Tibial artery (tissue), 4 donors: ENCODE measurements at regions not wholly inside any gene's neighbourhood (a gene's known extent, or its start where the extent isn't known, plus 50 kb on each side); places are given as distances from the start of the nearest gene placed in this dataset.

Experiments
- DNase-seq, 2 donors: peaks; one replicate each; pipeline ENCODE4 v3.0.0-alpha.2; 2019
- H3K27ac ChIP-seq, 2 donors: fragments of 200-600 bp; sonication (generic) in 1 of 2; 1 replicate in 1 of 2; 2 replicates in 1 of 2; pipeline ENCODE4 v1.5.1; 2018 to 2019; ENCODE audit warnings: mild to moderate bottlenecking in 1 of 2
- H3K27me3 ChIP-seq, 2 donors: fragments of 200-600 bp; sonication (generic) in 1 of 2; one replicate each; pipeline versions ENCODE4 v1.5.1 to v1.6.0; 2016 to 2019
- H3K36me3 ChIP-seq, 3 donors: fragments of 200-600 bp; sonication (generic) in 2 of 3; one replicate each; pipeline ENCODE4 v1.5.1; 2016 to 2019; ENCODE audit warnings: mild to moderate bottlenecking in 2 of 3
- H3K4me1 ChIP-seq, 4 donors: fragments of 200-600 bp; sonication (generic) in 2 of 4; 1 replicate in 3 of 4; 2 replicates in 1 of 4; pipeline ENCODE4 v1.5.1; 2016 to 2019
- H3K4me3 ChIP-seq, 2 donors: fragments of 200-600 bp; sonication (generic) in 1 of 2; 1 replicate in 1 of 2; 2 replicates in 1 of 2; pipeline ENCODE4 v1.5.1; 2018 to 2019; ENCODE audit warnings: mild to moderate bottlenecking in 2 of 2
- H3K9me3 ChIP-seq, 3 donors: fragments of 200-600 bp; sonication (generic) in 1 of 3; one replicate each; pipeline ENCODE4 v1.5.1; 2016 to 2019
- intact Hi-C: fragments of 100-400 bp; cut with DNase I; formaldehyde crosslinking; loops from one replicate; pipeline ENCODE4 v1.15.0; 2023; ENCODE audit warnings: low total_unique reads
- TF ChIP-seq, protein P1 (sequence below), 2 experiments: fragments of 200-600 bp in 1 of 2; fragments of 450-650 bp in 1 of 2; IDR thresholded peaks; one replicate each; pipeline ENCODE4 v1.5.1; 2017 to 2019; ENCODE audit warnings: antibody characterized with exemption in 2 of 2, mild to moderate bottlenecking in 1 of 2, moderate library complexity in 1 of 2

DNA sequence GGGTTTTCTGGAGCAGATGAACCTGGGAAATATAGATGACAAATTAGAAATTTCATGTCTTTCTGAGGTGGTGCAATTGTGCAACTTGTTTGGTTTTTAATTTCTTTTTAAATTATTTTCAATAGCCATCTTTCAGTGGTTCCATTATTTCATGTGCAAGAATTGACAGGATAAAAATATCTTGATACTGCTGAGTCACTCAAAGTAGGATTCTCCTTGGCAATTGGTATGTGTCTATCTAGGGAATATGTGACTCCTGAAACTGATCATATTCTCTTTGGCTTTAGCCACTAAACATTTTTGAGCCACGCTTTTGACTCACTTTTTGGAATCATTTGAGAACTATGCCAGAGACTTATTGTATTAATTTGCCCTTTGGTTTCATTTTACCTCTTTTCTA, 331.5 kb downstream of the KCNA4 start:
- Histone ChIP-seq H3K4me1 (peaks cover 0 to 5% (median 0%) of the 10 kb centered on the region in 4 donors), H3K27ac (no peak overlapping the region), H3K9me3 (no peaks in the 10 kb centered on the region), H3K36me3 (no peaks in the 10 kb centered on the region), H3K4me3 (no peak overlapping the region), H3K27me3 (no peaks in the 10 kb centered on the region)
- DNase-seq: no peak
- TF ChIP-seq, protein P1, sequence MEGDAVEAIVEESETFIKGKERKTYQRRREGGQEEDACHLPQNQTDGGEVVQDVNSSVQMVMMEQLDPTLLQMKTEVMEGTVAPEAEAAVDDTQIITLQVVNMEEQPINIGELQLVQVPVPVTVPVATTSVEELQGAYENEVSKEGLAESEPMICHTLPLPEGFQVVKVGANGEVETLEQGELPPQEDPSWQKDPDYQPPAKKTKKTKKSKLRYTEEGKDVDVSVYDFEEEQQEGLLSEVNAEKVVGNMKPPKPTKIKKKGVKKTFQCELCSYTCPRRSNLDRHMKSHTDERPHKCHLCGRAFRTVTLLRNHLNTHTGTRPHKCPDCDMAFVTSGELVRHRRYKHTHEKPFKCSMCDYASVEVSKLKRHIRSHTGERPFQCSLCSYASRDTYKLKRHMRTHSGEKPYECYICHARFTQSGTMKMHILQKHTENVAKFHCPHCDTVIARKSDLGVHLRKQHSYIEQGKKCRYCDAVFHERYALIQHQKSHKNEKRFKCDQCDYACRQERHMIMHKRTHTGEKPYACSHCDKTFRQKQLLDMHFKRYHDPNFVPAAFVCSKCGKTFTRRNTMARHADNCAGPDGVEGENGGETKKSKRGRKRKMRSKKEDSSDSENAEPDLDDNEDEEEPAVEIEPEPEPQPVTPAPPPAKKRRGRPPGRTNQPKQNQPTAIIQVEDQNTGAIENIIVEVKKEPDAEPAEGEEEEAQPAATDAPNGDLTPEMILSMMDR (IDR thresholded peaks at IDR 0.05): no peak
- intact Hi-C loops: no loop called here

DNA sequence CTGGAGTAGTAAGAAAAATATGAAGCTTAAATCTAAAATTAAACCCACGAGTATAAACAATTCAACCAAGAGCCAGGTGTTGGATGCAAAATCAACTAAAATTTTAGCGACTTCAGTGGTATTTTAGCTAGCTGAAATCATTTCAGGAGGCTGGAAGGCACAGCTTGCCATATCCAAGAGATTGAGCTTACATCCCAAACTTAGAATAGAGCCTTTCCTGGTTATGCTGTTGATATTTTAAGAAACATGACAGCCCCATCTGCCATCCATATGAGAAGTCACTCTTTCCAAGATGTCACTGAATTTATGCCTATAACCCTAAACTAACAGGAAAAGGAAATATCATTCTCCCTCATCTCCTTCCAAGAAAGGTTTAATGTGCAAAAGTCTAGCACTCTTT, 334.0 kb downstream of the KCNA4 start:
- Histone ChIP-seq H3K27ac (no peak overlapping the region), H3K36me3 (no peaks in the 10 kb centered on the region), H3K27me3 (no peaks in the 10 kb centered on the region), H3K4me1 (peaks cover 0 to 5% (median 0%) of the 10 kb centered on the region in 4 donors), H3K9me3 (no peaks in the 10 kb centered on the region), H3K4me3 (no peak overlapping the region)
- DNase-seq: no peak
- intact Hi-C loops: no loop called here
- TF ChIP-seq, protein P1 (IDR thresholded peaks at IDR 0.05): no peak

DNA sequence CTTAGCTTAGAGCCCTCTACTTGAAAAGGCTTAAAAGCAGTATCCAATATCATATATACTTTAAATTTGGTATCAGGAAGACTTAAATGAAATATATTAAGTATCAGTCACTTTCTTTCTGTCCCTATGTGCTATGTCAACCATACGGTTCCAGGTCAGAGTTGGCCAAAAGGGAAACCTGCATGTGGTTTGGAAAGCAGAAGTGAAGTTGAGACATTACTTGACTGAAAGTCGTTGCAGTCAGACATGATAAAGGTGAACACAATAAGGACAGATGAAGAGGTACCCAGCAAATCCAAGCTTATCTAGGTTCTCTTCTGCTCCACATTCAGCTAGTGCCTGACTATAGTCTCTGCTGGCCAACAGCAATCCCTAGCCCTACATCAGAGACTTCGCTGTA, 336.8 kb downstream of the KCNA4 start:
- intact Hi-C loops: no loop called here

DNA sequence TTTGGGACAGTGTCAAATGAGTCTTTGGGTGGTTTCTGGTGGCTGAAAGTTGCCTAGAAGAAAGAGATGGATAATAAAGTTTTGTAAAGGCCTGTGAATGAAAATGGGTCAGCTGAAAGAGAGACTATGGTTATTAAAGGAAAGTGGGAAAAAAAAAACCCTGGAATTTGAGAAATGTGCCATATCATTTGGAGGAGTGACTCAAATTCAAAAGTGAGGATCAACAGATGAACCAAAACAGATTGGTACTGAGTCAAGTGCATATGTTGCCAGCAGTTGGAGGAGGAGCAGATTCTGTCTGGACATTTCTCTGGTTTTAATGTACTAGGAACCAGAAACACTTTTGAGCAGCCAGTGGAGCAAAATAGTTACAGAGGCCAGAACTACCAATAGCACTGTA, 339.8 kb downstream of the KCNA4 start:
- TF ChIP-seq, protein P1 (IDR thresholded peaks at IDR 0.05): no peak
- intact Hi-C loops: no loop called here
- H3K27ac ChIP-seq: no peak overlapping the region
- H3K4me3 ChIP-seq: no peak overlapping the region
- H3K4me1 ChIP-seq: peaks cover 0 to 5% (median 0%) of the 10 kb centered on the region in 4 donors
- H3K27me3 ChIP-seq: no peaks in the 10 kb centered on the region
- H3K9me3 ChIP-seq: no peaks in the 10 kb centered on the region
- no peaks in the 10 kb centered on the region for H3K36me3 ChIP-seq
- DNase-seq: no peak

More for the DNA sequence above, 336.8 kb downstream of the KCNA4 start:
- H3K27ac ChIP-seq: no peak overlapping the region
- TF ChIP-seq, protein P1 (IDR thresholded peaks at IDR 0.05): no peak
- no peak overlapping the region for H3K4me3 ChIP-seq
- no peaks in the 10 kb centered on the region for H3K27me3 ChIP-seq
- no peak for DNase-seq
- H3K9me3 ChIP-seq: no peaks in the 10 kb centered on the region
- no peaks in the 10 kb centered on the region for H3K36me3 ChIP-seq
- peaks cover 0 to 5% (median 0%) of the 10 kb centered on the region in 4 donors for H3K4me1 ChIP-seq

DNA sequence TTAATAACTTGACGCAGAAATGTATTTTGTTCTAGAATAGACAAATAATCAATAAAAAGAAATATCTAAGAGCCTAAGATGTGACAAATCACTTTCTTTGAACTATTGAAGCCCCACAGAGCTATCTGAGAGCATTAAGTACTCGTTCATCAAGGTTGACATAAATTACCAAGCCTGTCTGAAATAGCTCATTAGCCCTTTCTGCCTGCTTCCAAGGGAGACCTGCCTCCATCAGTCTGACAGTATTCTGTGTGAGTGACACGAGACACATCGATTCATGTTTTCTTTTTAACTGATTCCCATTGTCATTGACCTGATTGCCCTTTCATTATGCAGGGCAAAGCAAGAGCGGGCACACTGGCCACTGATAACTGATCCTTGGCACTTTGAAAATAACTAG, 347.5 kb downstream of the KCNA4 start:
- Histone ChIP-seq H3K27ac (no peak overlapping the region), H3K4me3 (no peak overlapping the region), H3K4me1 (no peaks in the 10 kb centered on the region), H3K36me3 (no peaks in the 10 kb centered on the region), H3K9me3 (no peaks in the 10 kb centered on the region), H3K27me3 (no peaks in the 10 kb centered on the region)
- TF ChIP-seq, protein P1 (IDR thresholded peaks at IDR 0.05): no peak
- intact Hi-C loops: no loop called here
- DNase-seq: no peak

DNA sequence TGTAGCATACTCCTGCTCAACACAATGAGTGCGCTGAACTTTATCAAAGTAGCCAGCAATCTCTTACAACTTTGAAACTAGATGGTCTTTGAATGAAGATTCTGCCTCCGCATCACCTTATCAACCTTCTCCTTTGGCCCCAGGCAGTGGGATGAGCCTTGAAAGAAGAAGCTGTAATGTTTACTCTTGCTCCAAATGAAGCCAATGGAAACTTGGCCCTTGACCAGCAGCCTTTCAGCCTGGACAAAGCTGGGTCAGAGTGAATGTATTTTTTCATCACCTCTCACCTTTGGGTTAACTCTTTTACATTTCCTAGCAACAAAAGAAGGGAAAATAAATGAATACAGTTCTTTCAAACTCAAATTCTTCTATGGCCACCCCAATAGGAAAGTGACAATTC, 359.1 kb downstream of the KCNA4 start:
- intact Hi-C loops: no loop called here
- Histone ChIP-seq H3K4me1 (no peaks in the 10 kb centered on the region), H3K27ac (no peak overlapping the region), H3K9me3 (no peaks in the 10 kb centered on the region), H3K27me3 (no peaks in the 10 kb centered on the region), H3K4me3 (no peak overlapping the region), H3K36me3 (no peaks in the 10 kb centered on the region)
- TF ChIP-seq, protein P1 (IDR thresholded peaks at IDR 0.05): no peak
- no peak for DNase-seq
